GM10266 (cell line): ENCODE measurements at regions not wholly inside any gene's neighbourhood (a gene's known extent, or its start where the extent isn't known, plus 50 kb on each side); places are given as distances from the start of the nearest gene placed in this dataset.
"Not testable (repeated sequence)": the region's sequence is repeated elsewhere in the genome, so short reads cannot be mapped to it uniquely, and the experiment has no call there.

Source experiments
- DNase-seq: peaks from one replicate; pipeline ENCODE4 v3.0.0; 2012; ENCODE audit errors: extremely low spot score
- CTCF ChIP-seq: IDR thresholded peaks from 2 replicates; pipeline ENCODE4 v1.5.1; 2012; ENCODE audit warnings: mild to moderate bottlenecking, low read depth; ENCODE audit not compliant: control insufficient read depth, insufficient read depth; ENCODE audit errors: missing control alignments

- DNase-seq: no peak
- no peak for TF ChIP-seq CTCF
Measured at GRCh38 chr4:127311371-127311770, 321.4 kb upstream of the INTU start.

- TF ChIP-seq CTCF: no peak
Measured at GRCh38 chr4:127311924-127312323, 320.8 kb upstream of the INTU start.

GRCh38 chr4:127313767-127314166, 319.0 kb upstream of the INTU start:
- no peak for TF ChIP-seq CTCF
- no peak for DNase-seq

More at GRCh38 chr4:127311924-127312323, 320.8 kb upstream of the INTU start:
- no peak for DNase-seq

- no peak for TF ChIP-seq CTCF
- no peak for DNase-seq
Measured at GRCh38 chr4:127327491-127327890, 305.3 kb upstream of the INTU start.

- no peak for TF ChIP-seq CTCF
- no peak for DNase-seq
Measured at GRCh38 chr4:127335073-127335620, 297.6 kb upstream of the INTU start.

- no peak for DNase-seq
- no peak for TF ChIP-seq CTCF
Measured at GRCh38 chr4:127335732-127336131, 297.0 kb upstream of the INTU start.

- DNase-seq: not testable (repeated sequence)
Measured at GRCh38 chr4:127343123-127343522, 289.6 kb upstream of the INTU start.

GRCh38 chr4:127344071-127344470, 288.7 kb upstream of the INTU start:
- DNase-seq: no peak
- no peak for TF ChIP-seq CTCF
